PC-9 (cell line): ENCODE measurements at regions not wholly inside any gene's neighbourhood (a gene's known extent, or its start where the extent isn't known, plus 50 kb on each side); places are given as distances from the start of the nearest gene placed in this dataset.

Experiments used
- CTCF ChIP-seq: fragments of 200-600 bp; sonication (generic); conservative IDR thresholded peaks from 2 replicates; pipeline ENCODE4 v1.6.1; 2017; ENCODE audit warnings: mixed run types, antibody characterized with exemption, mild to moderate bottlenecking, moderate library complexity
- EZH2 ChIP-seq: fragments of 200-600 bp; sonication (generic); IDR thresholded peaks from 2 replicates; pipeline ENCODE4 v1.8.0; 2017; ENCODE audit warnings: antibody characterized with exemption, low read depth

GRCh38 chr13:103948426-103948825, 882.2 kb upstream of the SLC10A2 start:
- TF ChIP-seq EZH2 (no peak), CTCF (no peak)
